Prostate gland (tissue), 2 donors: ENCODE measurements at regions not wholly inside any gene's neighbourhood (a gene's known extent, or its start where the extent isn't known, plus 50 kb on each side); places are given as distances from the start of the nearest gene placed in this dataset.

Source experiments
- POLR2A ChIP-seq: fragments of 450-650 bp; IDR thresholded peaks from one replicate; pipeline ENCODE4 v1.6.1; 2016; ENCODE audit warnings: antibody characterized with exemption, mild to moderate bottlenecking
- TF ChIP-seq, protein P1 (sequence below), 4 experiments: fragments of 200-600 bp in 2 of 4; fragments of 450-650 bp in 2 of 4; sonication (generic) in 2 of 4; IDR thresholded peaks; 1 replicate in 3 of 4; 2 replicates in 1 of 4; pipeline ENCODE4 v1.5.1; 2016 to 2019; ENCODE audit warnings: antibody characterized with exemption in 4 of 4, mild to moderate bottlenecking in 2 of 4, moderate library complexity in 2 of 4

DNA sequence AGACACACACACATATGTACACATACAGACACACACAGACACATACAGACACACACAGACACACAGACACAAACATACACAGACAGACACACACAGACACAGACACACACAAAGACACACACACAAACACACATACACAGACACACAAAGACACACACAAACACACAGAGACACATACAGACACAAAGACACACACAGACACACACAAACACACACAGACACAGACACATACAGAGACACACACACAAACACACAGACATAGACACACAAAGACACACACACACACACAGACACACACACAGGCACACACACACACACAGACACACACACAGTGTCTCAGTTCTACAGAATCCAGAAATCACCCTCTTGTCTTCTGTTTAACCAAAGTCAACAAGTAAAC is 280.7 kb downstream of the ASMT start:
- TF ChIP-seq, protein P1, sequence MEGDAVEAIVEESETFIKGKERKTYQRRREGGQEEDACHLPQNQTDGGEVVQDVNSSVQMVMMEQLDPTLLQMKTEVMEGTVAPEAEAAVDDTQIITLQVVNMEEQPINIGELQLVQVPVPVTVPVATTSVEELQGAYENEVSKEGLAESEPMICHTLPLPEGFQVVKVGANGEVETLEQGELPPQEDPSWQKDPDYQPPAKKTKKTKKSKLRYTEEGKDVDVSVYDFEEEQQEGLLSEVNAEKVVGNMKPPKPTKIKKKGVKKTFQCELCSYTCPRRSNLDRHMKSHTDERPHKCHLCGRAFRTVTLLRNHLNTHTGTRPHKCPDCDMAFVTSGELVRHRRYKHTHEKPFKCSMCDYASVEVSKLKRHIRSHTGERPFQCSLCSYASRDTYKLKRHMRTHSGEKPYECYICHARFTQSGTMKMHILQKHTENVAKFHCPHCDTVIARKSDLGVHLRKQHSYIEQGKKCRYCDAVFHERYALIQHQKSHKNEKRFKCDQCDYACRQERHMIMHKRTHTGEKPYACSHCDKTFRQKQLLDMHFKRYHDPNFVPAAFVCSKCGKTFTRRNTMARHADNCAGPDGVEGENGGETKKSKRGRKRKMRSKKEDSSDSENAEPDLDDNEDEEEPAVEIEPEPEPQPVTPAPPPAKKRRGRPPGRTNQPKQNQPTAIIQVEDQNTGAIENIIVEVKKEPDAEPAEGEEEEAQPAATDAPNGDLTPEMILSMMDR (IDR thresholded peaks at IDR 0.05): no peak
- TF ChIP-seq POLR2A: no peak
